Ectodermal cell (in vitro differentiated cells): ENCODE measurements at regions not wholly inside any gene's neighbourhood (a gene's known extent, or its start where the extent isn't known, plus 50 kb on each side); places are given as distances from the start of the nearest gene placed in this dataset.

Experiments used
- H3K27ac ChIP-seq: 2 replicates; pipeline ENCODE4 v1.7.0; 2013; ENCODE audit warnings: mild to moderate bottlenecking, low read depth, low read length; ENCODE audit not compliant: insufficient read depth, poor library complexity, severe bottlenecking
- H3K27me3 ChIP-seq: 2 replicates; pipeline ENCODE4 v1.7.0; 2013; ENCODE audit warnings: mild to moderate bottlenecking, low read length; ENCODE audit not compliant: insufficient read depth, control insufficient read depth, poor library complexity, severe bottlenecking
- H3K36me3 ChIP-seq: one replicate; pipeline ENCODE4 v1.7.0; 2013; ENCODE audit warnings: low read length; ENCODE audit not compliant: control insufficient read depth, insufficient read depth
- H3K4me1 ChIP-seq: one replicate; pipeline ENCODE4 v1.7.0; 2013; ENCODE audit warnings: low read length; ENCODE audit not compliant: control insufficient read depth, insufficient read depth
- H3K4me3 ChIP-seq: 2 replicates; pipeline ENCODE4 v1.7.0; 2013; ENCODE audit warnings: low read depth, low read length, control low read depth; ENCODE audit not compliant: insufficient read depth
- H3K9me3 ChIP-seq: 2 replicates; pipeline ENCODE4 v1.7.0; 2013; ENCODE audit warnings: mild to moderate bottlenecking, low read length, moderate library complexity; ENCODE audit not compliant: control insufficient read depth
- WGBS, 2 experiments: methylation state at CpG; one replicate each; pipeline ENCODE4 v1.1.7; 2013; ENCODE audit warnings: missing lambda C conversion rate in 2 of 2; 5-methylcytosine and 5-hydroxymethylcytosine counted together

DNA sequence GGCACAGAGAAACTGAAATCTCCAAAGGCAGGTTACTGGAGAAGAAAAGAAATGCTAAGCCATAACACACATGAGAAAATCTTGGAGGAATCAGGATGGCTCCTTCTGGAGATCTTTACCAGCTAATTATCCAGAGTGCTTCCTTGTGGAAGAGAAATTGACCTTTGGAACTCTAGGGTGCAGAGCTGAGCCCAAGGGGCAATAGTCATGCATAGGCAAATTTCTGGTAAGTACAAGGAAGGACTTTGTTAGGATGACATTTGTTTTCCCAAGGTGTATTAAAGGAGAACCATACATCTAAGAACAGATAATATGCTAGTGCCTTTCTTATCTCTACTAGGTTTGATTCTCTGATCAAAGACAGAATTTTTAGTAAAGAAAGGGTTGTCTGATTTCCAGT is 670.6 kb downstream of the DHX35 start:
- Histone ChIP-seq H3K9me3 (no peaks in the 10 kb centered on the region), H3K4me1 (no peaks in the 10 kb centered on the region), H3K27ac (no peak overlapping the region), H3K4me3 (no peak overlapping the region), H3K27me3 (no peaks in the 10 kb centered on the region), H3K36me3 (no peaks in the 10 kb centered on the region)

DNA sequence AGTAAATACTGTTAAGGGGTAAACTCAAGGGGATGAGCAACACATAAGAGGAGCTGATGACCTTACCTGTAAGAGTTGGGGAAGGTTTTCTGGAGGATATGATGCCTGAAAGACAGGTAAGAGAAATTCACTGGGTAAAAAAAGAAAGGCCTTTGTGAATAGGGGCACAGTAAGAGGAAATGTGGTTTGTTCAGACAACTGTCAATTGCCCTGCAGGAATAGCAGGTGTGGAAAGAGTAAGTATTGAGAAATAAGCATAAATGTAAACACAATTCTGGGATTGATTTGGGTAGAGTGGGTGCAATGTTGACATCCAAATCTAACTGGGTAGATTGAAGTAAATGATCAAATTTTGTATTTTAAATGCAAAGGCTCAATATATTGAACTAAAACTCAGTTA is 670.0 kb downstream of the DHX35 start:
- Histone ChIP-seq H3K4me1 (no peaks in the 10 kb centered on the region), H3K4me3 (no peak overlapping the region), H3K27me3 (no peaks in the 10 kb centered on the region), H3K36me3 (no peaks in the 10 kb centered on the region), H3K27ac (no peak overlapping the region), H3K9me3 (no peaks in the 10 kb centered on the region)

DNA sequence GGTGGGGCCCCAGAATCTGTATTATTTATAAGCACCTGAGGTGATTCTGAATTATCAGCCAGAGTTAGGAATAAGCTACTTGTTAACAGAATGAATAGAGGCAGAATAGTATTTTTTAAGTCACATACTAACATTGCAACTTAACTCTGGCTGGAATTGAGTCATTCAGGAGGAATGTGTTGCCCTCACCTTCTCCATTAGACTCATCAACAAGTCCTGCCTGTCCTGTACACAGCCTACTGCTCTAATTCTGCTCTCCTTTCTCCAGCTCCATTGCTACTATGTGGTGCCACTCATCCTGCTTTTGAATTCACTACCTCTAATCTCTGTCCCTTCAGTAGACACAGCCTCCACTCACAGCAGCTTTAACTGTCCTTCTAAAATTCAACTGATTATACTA is 669.4 kb downstream of the DHX35 start:
- Histone ChIP-seq H3K4me1 (no peaks in the 10 kb centered on the region), H3K27ac (no peak overlapping the region), H3K27me3 (no peaks in the 10 kb centered on the region), H3K9me3 (no peaks in the 10 kb centered on the region), H3K36me3 (no peaks in the 10 kb centered on the region), H3K4me3 (no peak overlapping the region)

DNA sequence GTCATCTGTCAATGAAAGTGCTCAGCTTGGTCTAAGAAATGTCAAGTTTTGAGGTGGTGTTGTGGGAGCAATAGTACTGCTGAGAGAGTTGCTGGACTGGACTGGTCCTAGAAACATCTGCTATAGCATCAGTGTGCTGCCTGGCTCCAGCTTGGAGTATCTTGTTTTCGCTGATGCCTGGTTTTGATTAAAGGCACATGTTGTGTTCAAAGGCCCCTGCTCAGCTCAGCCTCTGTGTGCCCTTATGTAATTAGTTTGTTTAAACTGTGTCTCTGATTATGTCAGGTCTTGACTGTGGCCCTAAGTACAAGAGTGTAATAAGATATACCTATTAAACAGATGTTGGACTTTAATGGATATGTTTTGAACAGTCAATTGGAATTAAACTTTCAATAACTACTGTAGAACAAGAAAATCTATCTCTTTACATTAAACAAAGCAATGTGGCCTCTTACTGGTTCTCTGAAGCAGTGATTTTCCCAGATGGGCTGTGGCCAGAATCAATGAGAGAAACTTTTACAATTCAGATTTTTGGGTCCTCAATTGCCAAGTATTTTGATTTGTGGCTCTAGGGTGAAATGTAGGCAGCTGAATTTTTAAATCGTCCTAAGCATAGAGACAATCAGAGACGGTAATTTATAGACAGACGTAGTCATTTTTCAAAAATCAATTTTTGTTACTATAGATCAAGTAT is 668.2 kb downstream of the DHX35 start:
- Histone ChIP-seq H3K4me1 (no peaks in the 10 kb centered on the region), H3K27ac (no peak overlapping the region), H3K4me3 (no peak overlapping the region), H3K9me3 (no peaks in the 10 kb centered on the region), H3K36me3 (no peaks in the 10 kb centered on the region), H3K27me3 (no peaks in the 10 kb centered on the region)
- WGBS, 2 experiments, result 94 to 96% methylated on average over 4 of the region's 4 CpGs

DNA sequence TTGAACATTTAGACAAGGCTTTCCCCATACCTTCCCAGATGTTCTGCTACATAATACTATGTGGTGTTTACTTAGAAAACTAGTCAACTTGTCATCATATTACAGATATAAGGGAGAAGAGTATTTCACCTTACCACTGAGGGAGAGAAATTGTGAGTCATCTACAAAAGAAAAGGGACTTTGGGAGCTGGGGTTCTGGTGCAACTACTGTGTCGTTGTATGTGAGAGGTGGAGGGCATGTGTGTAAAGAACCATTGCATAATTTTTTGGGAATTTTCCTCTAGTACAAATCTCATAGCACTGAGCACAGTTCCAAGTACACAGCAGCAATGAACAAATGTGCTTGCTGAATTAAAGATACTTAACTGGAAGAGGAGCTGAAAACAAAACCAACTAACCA is 665.6 kb downstream of the DHX35 start:
- Histone ChIP-seq H3K27me3 (no peaks in the 10 kb centered on the region), H3K36me3 (no peaks in the 10 kb centered on the region), H3K4me3 (no peak overlapping the region), H3K9me3 (no peaks in the 10 kb centered on the region), H3K4me1 (peaks cover 7% of the 10 kb centered on the region), H3K27ac (no peak overlapping the region)
- WGBS, 2 experiments, result 83 to 100% methylated on average over 1 of the region's 1 CpG

DNA sequence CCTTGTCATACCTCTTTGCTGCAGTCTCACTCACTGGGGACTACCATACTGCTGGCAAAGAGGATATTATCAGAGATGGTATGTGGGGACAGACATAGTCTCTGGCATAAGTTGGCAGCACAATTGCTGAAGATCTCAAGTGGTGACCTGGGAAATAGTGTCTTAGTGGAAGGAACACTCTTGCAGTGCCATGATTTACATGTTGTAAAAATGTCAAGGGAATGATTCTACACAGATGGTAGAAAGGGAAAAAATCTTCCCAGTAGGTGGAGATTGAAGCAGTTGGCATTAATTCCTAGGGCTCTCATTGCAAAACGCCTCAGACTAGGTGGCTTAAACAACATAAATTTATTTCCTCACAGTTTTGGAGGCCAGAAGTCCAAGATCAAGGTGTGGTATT is 662.2 kb downstream of the DHX35 start:
- no peak overlapping the region for H3K27ac ChIP-seq
- no peak overlapping the region for H3K4me3 ChIP-seq
- no peaks in the 10 kb centered on the region for H3K9me3 ChIP-seq
- no peaks in the 10 kb centered on the region for H3K27me3 ChIP-seq
- H3K4me1 ChIP-seq, result peaks cover 10% of the 10 kb centered on the region
- no peaks in the 10 kb centered on the region for H3K36me3 ChIP-seq
- 80 to 100% methylated on average over 1 of the region's 1 CpG for WGBS, 2 experiments

DNA sequence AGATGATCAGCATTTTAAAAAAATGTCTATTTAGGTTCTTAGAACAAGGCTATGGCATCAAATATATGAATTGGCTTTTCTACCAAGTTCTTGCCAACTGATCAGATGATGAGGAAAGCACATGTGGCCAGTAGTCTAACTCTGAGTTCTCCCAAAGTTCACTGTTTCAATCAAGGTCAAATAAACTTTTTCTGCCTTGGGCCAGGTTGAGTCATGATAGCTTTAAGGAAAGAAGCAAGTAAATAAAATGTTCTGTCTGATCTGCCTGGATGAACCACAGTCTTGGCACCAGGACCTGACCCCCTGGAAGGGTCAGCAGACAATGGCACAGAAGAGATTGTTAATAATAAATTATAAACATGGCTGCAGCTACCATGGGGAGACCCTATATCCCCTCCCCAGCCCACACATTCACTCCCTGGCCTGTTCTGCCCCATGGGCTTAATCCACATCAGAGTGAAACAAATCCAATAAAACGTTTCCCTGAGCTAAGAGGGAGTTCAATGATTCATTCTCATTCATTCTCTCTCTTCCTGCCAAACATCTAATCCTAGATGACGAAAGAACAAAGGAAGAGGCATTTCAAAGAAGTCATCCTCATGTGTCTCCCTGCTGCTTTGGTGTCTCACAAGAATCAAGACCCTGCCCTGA is 661.6 kb downstream of the DHX35 start:
- 18 to 40% methylated on average over 2 of the region's 2 CpGs for WGBS, 2 experiments
- no peak overlapping the region for H3K4me3 ChIP-seq

DNA sequence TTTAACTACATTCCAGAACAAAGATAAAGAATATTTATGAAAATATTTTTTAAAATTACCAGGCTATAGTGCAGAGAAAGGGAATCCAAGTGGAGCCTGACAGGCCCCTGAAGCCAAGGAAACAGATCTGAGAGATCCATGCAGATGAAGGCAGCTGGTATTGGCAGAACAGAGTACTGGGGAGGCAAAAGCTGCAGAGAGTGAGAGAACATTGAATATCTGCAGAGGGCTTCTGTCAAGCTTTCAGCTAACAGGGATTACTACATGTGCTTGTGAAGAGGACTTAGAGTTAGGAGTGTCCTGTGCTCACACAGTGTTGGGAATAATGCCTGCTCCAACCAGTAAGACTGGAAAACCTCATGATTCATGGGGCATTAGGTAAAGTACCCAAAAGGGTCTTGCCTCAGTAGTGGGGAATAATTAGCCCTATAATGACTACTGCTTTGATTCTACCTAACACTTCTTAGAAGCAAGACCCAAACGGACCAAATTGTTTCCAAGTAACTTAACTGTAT is 657.2 kb downstream of the DHX35 start:
- peaks cover 11% of the 10 kb centered on the region for H3K4me1 ChIP-seq
- WGBS, 2 experiments, result 69 to 90% methylated on average over 1 of the region's 1 CpG
- no peak overlapping the region for H3K27ac ChIP-seq

More for the DNA sequence above, 661.6 kb downstream of the DHX35 start:
- Histone ChIP-seq H3K36me3 (no peaks in the 10 kb centered on the region), H3K27me3 (no peaks in the 10 kb centered on the region), H3K9me3 (no peaks in the 10 kb centered on the region), H3K27ac (no peak overlapping the region), H3K4me1 (peaks cover 11% of the 10 kb centered on the region)

DNA sequence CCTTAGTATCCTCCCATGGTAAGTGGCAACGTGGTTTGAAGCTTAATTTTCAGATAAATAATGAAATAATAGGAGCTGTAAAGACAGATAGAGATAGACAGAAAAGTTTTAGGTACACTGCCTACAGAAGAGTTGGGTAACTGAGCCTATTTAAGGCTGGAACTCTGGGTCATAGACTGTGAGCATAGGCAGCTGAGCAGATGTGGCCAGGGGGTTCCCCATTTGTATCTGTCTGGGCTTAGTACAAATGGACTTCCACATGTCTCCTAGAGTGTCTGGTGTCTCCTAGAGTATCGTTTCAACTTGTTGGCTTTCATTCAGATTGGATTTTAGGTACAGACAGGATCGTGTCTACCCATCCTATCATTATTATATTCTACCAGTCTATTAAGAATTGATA is 649.8 kb downstream of the DHX35 start:
- no peaks in the 10 kb centered on the region for H3K9me3 ChIP-seq
- no peak overlapping the region for H3K4me3 ChIP-seq
- H3K27ac ChIP-seq, result no peak overlapping the region
- no peaks in the 10 kb centered on the region for H3K27me3 ChIP-seq
- 71 to 76% methylated on average over 1 to 2 of the region's 3 CpGs for WGBS, 2 experiments
- no peaks in the 10 kb centered on the region for H3K4me1 ChIP-seq
- H3K36me3 ChIP-seq, result no peaks in the 10 kb centered on the region

More for the DNA sequence above, 657.2 kb downstream of the DHX35 start:
- no peaks in the 10 kb centered on the region for H3K27me3 ChIP-seq
- no peaks in the 10 kb centered on the region for H3K36me3 ChIP-seq
- H3K4me3 ChIP-seq, result no peak overlapping the region
- no peaks in the 10 kb centered on the region for H3K9me3 ChIP-seq

DNA sequence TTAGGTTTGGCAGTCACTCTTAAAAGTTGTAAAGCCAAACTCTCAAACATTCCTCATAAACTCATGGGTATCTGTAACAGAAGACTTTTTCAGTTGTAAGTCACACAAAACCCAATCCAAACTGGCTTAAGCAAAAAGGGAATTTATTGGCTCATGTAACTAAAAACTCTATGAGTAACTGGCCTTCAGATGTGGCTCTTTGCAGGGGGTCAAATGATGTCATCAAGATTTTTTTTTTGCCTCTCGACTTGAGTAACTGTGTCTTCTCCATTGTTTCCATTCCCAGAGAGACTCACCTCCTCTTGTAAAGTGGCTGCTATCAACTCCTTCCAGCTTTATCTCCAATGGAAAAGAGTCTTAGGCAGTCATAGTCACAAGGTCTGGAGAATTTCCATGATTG is 645.0 kb downstream of the DHX35 start:
- H3K27me3 ChIP-seq, result no peaks in the 10 kb centered on the region
- 80 to 100% methylated on average over 1 of the region's 1 CpG for WGBS, 2 experiments

More for the DNA sequence above, 645.0 kb downstream of the DHX35 start:
- no peaks in the 10 kb centered on the region for H3K9me3 ChIP-seq
- no peak overlapping the region for H3K4me3 ChIP-seq
- H3K4me1 ChIP-seq, result peaks cover 5% of the 10 kb centered on the region
- H3K27ac ChIP-seq, result no peak overlapping the region
- H3K36me3 ChIP-seq, result no peaks in the 10 kb centered on the region
